ENCODE measurements at regions not wholly inside any gene's neighbourhood (a gene's known extent, or its start where the extent isn't known, plus 50 kb on each side); places are given as distances from the start of the nearest gene placed in this dataset.

- no peaks in the 10 kb centered on the region for H3K36me3 ChIP-seq (ENCODE audit: control insufficient read depth, insufficient read depth, low read length)
- peak overlapping the region; percentile 59 for H3K4me3 ChIP-seq (ENCODE audit: low read depth, low read length)
- no peaks in the 10 kb centered on the region for H3K27me3 ChIP-seq (ENCODE audit: control insufficient read depth, insufficient read depth, low read length)
- TF ChIP-seq CTCF (IDR thresholded peaks at IDR 0.05; ENCODE audit: insufficient read depth, low read length, poor library complexity, severe bottlenecking), result no peak
- DNase-seq (ENCODE audit: low read depth), result no peak
These were observed 133.8 kb upstream of the ZNF92 start for GRCh38 chr7:65239707-65240352.

GRCh38 chr7:65239324-65239706 is 134.3 kb upstream of the ZNF92 start:
- no peaks in the 10 kb centered on the region for H3K36me3 ChIP-seq (ENCODE audit: control insufficient read depth, insufficient read depth, low read length)
- no peaks in the 10 kb centered on the region for H3K27me3 ChIP-seq (ENCODE audit: control insufficient read depth, insufficient read depth, low read length)
- H3K4me3 ChIP-seq (ENCODE audit: low read depth, low read length), result peak overlapping the region; percentile 59
- no peak for TF ChIP-seq CTCF (IDR thresholded peaks at IDR 0.05; ENCODE audit: insufficient read depth, low read length, poor library complexity, severe bottlenecking)
- no peak for DNase-seq (ENCODE audit: low read depth)

- no peaks in the 10 kb centered on the region for H3K27me3 ChIP-seq (ENCODE audit: control insufficient read depth, insufficient read depth, low read length)
- H3K4me3 ChIP-seq (ENCODE audit: low read depth, low read length), result no peak overlapping the region
- H3K36me3 ChIP-seq (ENCODE audit: control insufficient read depth, insufficient read depth, low read length), result no peaks in the 10 kb centered on the region
- DNase-seq (ENCODE audit: low read depth), result no peak
- no peak for TF ChIP-seq CTCF (IDR thresholded peaks at IDR 0.05; ENCODE audit: insufficient read depth, low read length, poor library complexity, severe bottlenecking)
These were observed 134.9 kb upstream of the ZNF92 start for GRCh38 chr7:65238785-65239184.

GRCh38 chr7:65235586-65235985 is 138.1 kb upstream of the ZNF92 start:
- no peak for TF ChIP-seq CTCF (IDR thresholded peaks at IDR 0.05; ENCODE audit: insufficient read depth, low read length, poor library complexity, severe bottlenecking)
- no peak overlapping the region for H3K4me3 ChIP-seq (ENCODE audit: low read depth, low read length)
- DNase-seq (ENCODE audit: low read depth), result no peak
- H3K36me3 ChIP-seq (ENCODE audit: control insufficient read depth, insufficient read depth, low read length), result no peaks in the 10 kb centered on the region
- H3K27me3 ChIP-seq (ENCODE audit: control insufficient read depth, insufficient read depth, low read length), result no peaks in the 10 kb centered on the region

- Histone ChIP-seq H3K27me3 (ENCODE audit: control insufficient read depth, insufficient read depth, low read length) (no peaks in the 10 kb centered on the region), H3K36me3 (ENCODE audit: control insufficient read depth, insufficient read depth, low read length) (no peaks in the 10 kb centered on the region), H3K4me3 (ENCODE audit: low read depth, low read length) (no peak overlapping the region)
- no peak for TF ChIP-seq CTCF (IDR thresholded peaks at IDR 0.05; ENCODE audit: insufficient read depth, low read length, poor library complexity, severe bottlenecking)
- no peak for DNase-seq (ENCODE audit: low read depth)
These were observed 140.1 kb upstream of the ZNF92 start for GRCh38 chr7:65233409-65234034.

- no peak for DNase-seq (ENCODE audit: low read depth)
- H3K27me3 ChIP-seq (ENCODE audit: control insufficient read depth, insufficient read depth, low read length), result no peaks in the 10 kb centered on the region
- no peak for TF ChIP-seq CTCF (IDR thresholded peaks at IDR 0.05; ENCODE audit: insufficient read depth, low read length, poor library complexity, severe bottlenecking)
- H3K4me3 ChIP-seq (ENCODE audit: low read depth, low read length), result no peak overlapping the region
- H3K36me3 ChIP-seq (ENCODE audit: control insufficient read depth, insufficient read depth, low read length), result no peaks in the 10 kb centered on the region
These were observed 143.4 kb upstream of the ZNF92 start for GRCh38 chr7:65230231-65230630.

All from kidney epithelial cell (primary cell).